MM.1S (cell line): ENCODE measurements at regions not wholly inside any gene's neighbourhood (a gene's known extent, or its start where the extent isn't known, plus 50 kb on each side); places are given as distances from the start of the nearest gene placed in this dataset.

Source experiments
- DNase-seq: peaks from one replicate; pipeline ENCODE4 v3.0.0-alpha.2; 2015
- H2AFZ ChIP-seq: fragments of 300-600 bp; sonication (generic); 2 replicates; pipeline ENCODE4 v1.6.0; 2016; ENCODE audit warnings: antibody characterized with exemption, low read length
- H3F3A ChIP-seq: fragments of 300-600 bp; sonication (generic); 2 replicates; pipeline ENCODE4 v1.6.1; 2016; ENCODE audit warnings: mild to moderate bottlenecking, antibody characterized with exemption, low read length, moderate library complexity, mixed read lengths; ENCODE audit not compliant: insufficient read depth
- H3K27ac ChIP-seq: fragments of 300-600 bp; sonication (generic); 2 replicates; pipeline ENCODE4 v1.5.1; 2016; ENCODE audit warnings: mild to moderate bottlenecking, low read length
- H3K27me3 ChIP-seq: fragments of 300-600 bp; sonication (generic); replicated peaks from 2 replicates; pipeline ENCODE4 v1.6.0; 2016; ENCODE audit warnings: low read length; ENCODE audit not compliant: insufficient read depth
- H3K36me3 ChIP-seq: fragments of 300-600 bp; sonication (generic); replicated peaks from 2 replicates; pipeline ENCODE4 v1.6.1; 2016; ENCODE audit warnings: mild to moderate bottlenecking, low read length, mixed read lengths; ENCODE audit not compliant: insufficient read depth
- H3K4me1 ChIP-seq: fragments of 300-600 bp; sonication (generic); 2 replicates; pipeline ENCODE4 v1.6.1; 2016; ENCODE audit warnings: low read length, mixed read lengths
- H3K4me2 ChIP-seq: fragments of 300-600 bp; sonication (generic); 2 replicates; pipeline ENCODE4 v1.6.0; 2016; ENCODE audit warnings: low read depth, low read length
- H3K4me3 ChIP-seq: fragments of 300-600 bp; sonication (generic); 2 replicates; pipeline ENCODE4 v1.5.1; 2016; ENCODE audit warnings: low read length, mixed read lengths
- H3K79me2 ChIP-seq: fragments of 300-600 bp; sonication (generic); 2 replicates; pipeline ENCODE4 v1.6.1; 2016; ENCODE audit warnings: mixed run types, low read length, mixed read lengths
- H3K9ac ChIP-seq: fragments of 300-600 bp; sonication (generic); 2 replicates; pipeline ENCODE4 v1.6.1; 2016; ENCODE audit warnings: low read length, mixed read lengths
- H3K9me2 ChIP-seq: fragments of 300-600 bp; sonication (generic); replicated peaks from 2 replicates; pipeline ENCODE4 v1.6.1; 2016; ENCODE audit warnings: mild to moderate bottlenecking, low read length, mixed read lengths; ENCODE audit not compliant: insufficient read depth
- H3K9me3 ChIP-seq: fragments of 300-600 bp; sonication (generic); replicated peaks from 2 replicates; pipeline ENCODE4 v1.6.1; 2016; ENCODE audit warnings: mild to moderate bottlenecking, low read length, mixed read lengths; ENCODE audit not compliant: insufficient read depth
- H4K20me1 ChIP-seq: fragments of 300-600 bp; sonication (generic); 2 replicates; pipeline ENCODE4 v1.6.1; 2016; ENCODE audit warnings: mild to moderate bottlenecking, low read length, moderate library complexity, mixed read lengths; ENCODE audit not compliant: insufficient read depth
- EZH2 ChIP-seq: fragments of 300-600 bp; sonication (generic); optimal IDR thresholded peaks from 2 replicates; pipeline ENCODE3; 2017; ENCODE audit warnings: low read depth, mild to moderate bottlenecking, antibody characterized with exemption, low read length, mixed read lengths
- EZH2phosphoT487 ChIP-seq: fragments of 300-600 bp; sonication (generic); IDR thresholded peaks from 2 replicates; pipeline ENCODE4 v1.6.1; 2018; ENCODE audit warnings: antibody characterized with exemption, low read length
- TF ChIP-seq, protein P1 (sequence below): fragments of 300-600 bp; sonication (generic); IDR thresholded peaks from 2 replicates; pipeline ENCODE4 v1.5.1; 2016; ENCODE audit warnings: antibody characterized with exemption, low read length, mixed read lengths

DNA sequence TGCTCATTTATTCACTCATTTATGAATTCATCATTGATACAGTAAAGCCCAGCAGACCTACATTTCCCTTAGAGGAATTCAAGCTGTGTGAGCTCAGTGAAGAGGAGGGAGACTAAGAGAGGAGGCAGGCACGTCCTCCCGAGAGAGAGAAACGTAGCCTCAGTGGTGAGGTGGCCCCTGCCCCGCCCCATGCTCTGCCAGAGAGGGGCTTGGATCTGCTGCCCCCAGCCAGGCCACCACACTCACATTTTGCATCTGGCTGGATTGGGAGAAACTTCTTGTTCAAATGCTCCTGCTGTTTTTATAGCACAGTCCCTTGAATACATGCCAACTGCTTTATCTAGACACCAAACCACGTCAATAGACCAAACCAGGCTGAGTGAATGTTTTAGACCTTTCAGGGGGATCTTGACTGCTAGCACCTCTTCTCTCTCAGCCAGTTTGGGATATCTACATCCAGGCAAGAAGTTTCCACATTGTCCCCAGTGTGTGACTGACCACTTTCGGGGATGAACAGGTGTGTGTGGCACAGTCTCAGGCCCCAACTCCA is 67.7 kb upstream of the AJAP1 start:
- no peaks in the 10 kb centered on the region for H3K79me2 ChIP-seq
- TF ChIP-seq EZH2phosphoT487 (no peak), EZH2 (no peak)
- TF ChIP-seq, protein P1, sequence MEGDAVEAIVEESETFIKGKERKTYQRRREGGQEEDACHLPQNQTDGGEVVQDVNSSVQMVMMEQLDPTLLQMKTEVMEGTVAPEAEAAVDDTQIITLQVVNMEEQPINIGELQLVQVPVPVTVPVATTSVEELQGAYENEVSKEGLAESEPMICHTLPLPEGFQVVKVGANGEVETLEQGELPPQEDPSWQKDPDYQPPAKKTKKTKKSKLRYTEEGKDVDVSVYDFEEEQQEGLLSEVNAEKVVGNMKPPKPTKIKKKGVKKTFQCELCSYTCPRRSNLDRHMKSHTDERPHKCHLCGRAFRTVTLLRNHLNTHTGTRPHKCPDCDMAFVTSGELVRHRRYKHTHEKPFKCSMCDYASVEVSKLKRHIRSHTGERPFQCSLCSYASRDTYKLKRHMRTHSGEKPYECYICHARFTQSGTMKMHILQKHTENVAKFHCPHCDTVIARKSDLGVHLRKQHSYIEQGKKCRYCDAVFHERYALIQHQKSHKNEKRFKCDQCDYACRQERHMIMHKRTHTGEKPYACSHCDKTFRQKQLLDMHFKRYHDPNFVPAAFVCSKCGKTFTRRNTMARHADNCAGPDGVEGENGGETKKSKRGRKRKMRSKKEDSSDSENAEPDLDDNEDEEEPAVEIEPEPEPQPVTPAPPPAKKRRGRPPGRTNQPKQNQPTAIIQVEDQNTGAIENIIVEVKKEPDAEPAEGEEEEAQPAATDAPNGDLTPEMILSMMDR = no peak
- H2AFZ ChIP-seq = no peak overlapping the region
- no peaks in the 10 kb centered on the region for H3K4me1 ChIP-seq
- no peak overlapping the region for H3K9ac ChIP-seq
- DNase-seq = no peak
- no peaks in the 10 kb centered on the region for H4K20me1 ChIP-seq
- no peaks in the 10 kb centered on the region for H3F3A ChIP-seq
- H3K27me3 ChIP-seq = peaks cover 94% of the 10 kb centered on the region
- H3K4me2 ChIP-seq = no peak overlapping the region
- H3K9me2 ChIP-seq = no peaks in the 10 kb centered on the region
- H3K4me3 ChIP-seq = no peak overlapping the region
- no peaks in the 10 kb centered on the region for H3K9me3 ChIP-seq
- H3K36me3 ChIP-seq = no peaks in the 10 kb centered on the region
- no peak overlapping the region for H3K27ac ChIP-seq

DNA sequence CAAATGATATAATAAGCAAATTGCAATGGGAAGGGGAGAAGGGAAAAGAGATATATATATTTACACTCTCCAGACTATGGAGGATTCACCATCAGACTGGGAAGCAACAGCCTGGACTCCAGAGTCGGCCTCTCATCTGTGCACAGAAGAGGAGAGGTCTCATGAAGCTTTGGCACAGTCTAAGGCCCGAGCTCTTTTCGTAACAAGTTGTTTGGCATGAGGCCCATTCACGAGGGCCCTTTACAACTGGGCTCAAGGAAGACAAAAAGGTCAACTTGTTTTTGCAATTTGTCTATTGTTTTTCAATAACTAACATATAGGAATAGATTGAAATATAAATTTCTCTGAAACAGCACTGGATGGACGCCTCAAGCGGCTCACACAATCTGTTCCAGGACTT is 66.7 kb upstream of the AJAP1 start:
- H3K79me2 ChIP-seq = no peaks in the 10 kb centered on the region
- TF ChIP-seq, protein P1 = no peak
- TF ChIP-seq EZH2 (no peak), EZH2phosphoT487 (no peak)
- no peaks in the 10 kb centered on the region for H3K9me2 ChIP-seq

DNA sequence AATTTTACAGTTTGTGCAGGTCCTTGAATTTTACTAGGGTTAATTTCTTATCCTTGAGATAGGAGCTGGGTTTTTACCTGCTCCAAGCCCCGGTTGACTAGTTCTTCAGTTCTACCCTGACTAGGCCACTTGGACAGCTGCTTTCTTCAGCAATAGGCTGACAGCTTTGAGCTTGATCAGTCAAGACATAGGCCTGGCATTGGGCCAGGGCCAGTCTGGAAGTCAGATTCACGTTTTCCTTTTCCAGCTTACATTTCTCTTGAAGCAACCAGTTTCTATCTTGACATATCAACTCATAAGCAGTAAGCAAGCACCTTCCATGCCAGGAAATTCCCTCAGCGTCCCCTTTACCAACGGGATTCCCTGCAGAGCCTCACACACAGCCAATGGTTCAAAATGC is 63.7 kb upstream of the AJAP1 start:
- Histone ChIP-seq H3F3A (no peaks in the 10 kb centered on the region), H3K4me2 (no peak overlapping the region)

More for the DNA sequence above, 66.7 kb upstream of the AJAP1 start:
- H2AFZ ChIP-seq = no peak overlapping the region
- no peaks in the 10 kb centered on the region for H3K4me1 ChIP-seq
- H3K27ac ChIP-seq = no peak overlapping the region
- DNase-seq = no peak
- no peak overlapping the region for H3K4me3 ChIP-seq
- no peak overlapping the region for H3K4me2 ChIP-seq
- no peak overlapping the region for H3K9ac ChIP-seq
- H4K20me1 ChIP-seq = no peaks in the 10 kb centered on the region
- no peaks in the 10 kb centered on the region for H3K36me3 ChIP-seq
- H3F3A ChIP-seq = no peaks in the 10 kb centered on the region
- H3K9me3 ChIP-seq = no peaks in the 10 kb centered on the region
- peaks cover 95% of the 10 kb centered on the region for H3K27me3 ChIP-seq

More for the DNA sequence above, 63.7 kb upstream of the AJAP1 start:
- no peak overlapping the region for H3K9ac ChIP-seq
- H4K20me1 ChIP-seq = no peaks in the 10 kb centered on the region
- no peak for DNase-seq
- no peak overlapping the region for H3K27ac ChIP-seq
- no peaks in the 10 kb centered on the region for H3K79me2 ChIP-seq
- H3K36me3 ChIP-seq = no peaks in the 10 kb centered on the region
- no peak overlapping the region for H3K4me3 ChIP-seq
- no peaks in the 10 kb centered on the region for H3K9me2 ChIP-seq
- H3K4me1 ChIP-seq = no peaks in the 10 kb centered on the region
- H2AFZ ChIP-seq = no peak overlapping the region
- H3K9me3 ChIP-seq = no peaks in the 10 kb centered on the region
- no peak for TF ChIP-seq EZH2phosphoT487
- no peak for TF ChIP-seq EZH2
- TF ChIP-seq, protein P1 = no peak
- peaks cover 90% of the 10 kb centered on the region for H3K27me3 ChIP-seq
